Upper lobe of left lung (tissue), 6 donors: ENCODE measurements at regions not wholly inside any gene's neighbourhood (a gene's known extent, or its start where the extent isn't known, plus 50 kb on each side); places are given as distances from the start of the nearest gene placed in this dataset.
"Not testable (repeated sequence)": the region's sequence is repeated elsewhere in the genome, so short reads cannot be mapped to it uniquely, and the experiment has no call there.

ENCODE experiments used
- ATAC-seq, 2 donors: fragments of 200-7000 bp; cut with Tn5 transposase; one replicate each; pipeline ENCODE4 v1.9.1; 2022; ENCODE audit warnings: mild to moderate bottlenecking in 2 of 2, moderate library complexity in 2 of 2; ENCODE audit not compliant: low FRiP score in 2 of 2
- DNase-seq, 2 donors: peaks; one replicate each; pipeline ENCODE4 v3.0.0-alpha.2; 2019 to 2020
- H3K27ac ChIP-seq, 4 donors: fragments of 200-600 bp; sonication (generic); one replicate each; pipeline ENCODE4 v1.5.1; 2016 to 2019
- H3K27me3 ChIP-seq, 4 donors: fragments of 200-600 bp; sonication (generic); one replicate each; pipeline ENCODE4 v1.5.1; 2017 to 2019
- H3K36me3 ChIP-seq, 4 donors: fragments of 200-600 bp; sonication (generic); one replicate each; pipeline ENCODE4 v1.5.1; 2016 to 2019
- H3K4me1 ChIP-seq, 4 donors: fragments of 200-600 bp; sonication (generic); one replicate each; pipeline ENCODE4 v1.5.1; 2018 to 2019
- H3K4me3 ChIP-seq, 4 donors: fragments of 200-600 bp; sonication (generic); one replicate each; pipeline ENCODE4 v1.5.1; 2017 to 2019; ENCODE audit warnings: mild to moderate bottlenecking in 2 of 4, moderate library complexity in 1 of 4
- H3K9me3 ChIP-seq, 4 donors: fragments of 200-600 bp; sonication (generic); one replicate each; pipeline ENCODE4 v1.5.1; 2018 to 2019
- EP300 ChIP-seq, 4 donors: sonication (generic); formaldehyde crosslinking; IDR thresholded peaks; one replicate each; pipeline ENCODE4 v1.5.1; 2017; ENCODE audit warnings: antibody characterized with exemption in 4 of 4, control low read depth in 2 of 4
- POLR2A ChIP-seq, 4 donors: fragments of 450-650 bp; IDR thresholded peaks; one replicate each; pipeline ENCODE4 v1.5.1; 2016 to 2017; ENCODE audit warnings: antibody characterized with exemption in 4 of 4, mild to moderate bottlenecking in 2 of 4
- POLR2AphosphoS5 ChIP-seq, 2 donors: sonication (generic); formaldehyde crosslinking; IDR thresholded peaks; one replicate each; pipeline ENCODE4 v1.5.1; 2017; ENCODE audit warnings: antibody characterized with exemption in 2 of 2
- WGBS, 2 donors: methylation state at CpG; one replicate each; pipeline ENCODE4 v1.1.5; 2017 to 2018; 5-methylcytosine and 5-hydroxymethylcytosine counted together
- TF ChIP-seq, protein P1 (sequence below), 6 experiments: fragments of 450-650 bp in 4 of 6; fragments of 200-600 bp in 2 of 6; sonication (generic) in 2 of 6; IDR thresholded peaks; one replicate each; pipeline ENCODE4 v1.5.1; 2016 to 2019; ENCODE audit warnings: antibody characterized with exemption in 6 of 6
- donor health status: DM: no; HTN: no; CAD: no; lungs with moderate emphysema.
- donor health status: DM: no; HTN: yes; CAD: no; lungs with severe emphysema.

DNA sequence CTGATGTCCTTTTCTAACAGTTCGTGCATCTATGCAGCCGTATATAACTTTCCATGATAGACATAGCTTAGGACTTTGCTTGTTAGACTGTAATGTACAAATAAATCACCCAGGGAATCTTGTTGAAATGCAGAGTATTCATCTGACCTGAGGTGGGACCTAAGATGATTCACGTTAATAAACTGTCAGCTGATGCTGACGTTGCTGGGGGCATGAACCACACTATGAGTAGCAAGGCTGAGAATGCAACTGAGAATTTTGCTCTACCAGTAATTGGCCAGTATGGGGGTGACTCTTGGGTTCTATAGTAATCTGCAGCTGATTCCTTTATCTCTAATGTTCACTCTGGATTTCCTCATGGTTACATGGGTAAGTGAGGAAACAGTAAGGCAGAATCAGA, 130.1 kb upstream of the MALRD1 start:
- no peak overlapping the region for H3K27ac ChIP-seq
- H3K9me3 ChIP-seq = no peaks in the 10 kb centered on the region
- TF ChIP-seq, protein P1, sequence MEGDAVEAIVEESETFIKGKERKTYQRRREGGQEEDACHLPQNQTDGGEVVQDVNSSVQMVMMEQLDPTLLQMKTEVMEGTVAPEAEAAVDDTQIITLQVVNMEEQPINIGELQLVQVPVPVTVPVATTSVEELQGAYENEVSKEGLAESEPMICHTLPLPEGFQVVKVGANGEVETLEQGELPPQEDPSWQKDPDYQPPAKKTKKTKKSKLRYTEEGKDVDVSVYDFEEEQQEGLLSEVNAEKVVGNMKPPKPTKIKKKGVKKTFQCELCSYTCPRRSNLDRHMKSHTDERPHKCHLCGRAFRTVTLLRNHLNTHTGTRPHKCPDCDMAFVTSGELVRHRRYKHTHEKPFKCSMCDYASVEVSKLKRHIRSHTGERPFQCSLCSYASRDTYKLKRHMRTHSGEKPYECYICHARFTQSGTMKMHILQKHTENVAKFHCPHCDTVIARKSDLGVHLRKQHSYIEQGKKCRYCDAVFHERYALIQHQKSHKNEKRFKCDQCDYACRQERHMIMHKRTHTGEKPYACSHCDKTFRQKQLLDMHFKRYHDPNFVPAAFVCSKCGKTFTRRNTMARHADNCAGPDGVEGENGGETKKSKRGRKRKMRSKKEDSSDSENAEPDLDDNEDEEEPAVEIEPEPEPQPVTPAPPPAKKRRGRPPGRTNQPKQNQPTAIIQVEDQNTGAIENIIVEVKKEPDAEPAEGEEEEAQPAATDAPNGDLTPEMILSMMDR (IDR thresholded peaks at IDR 0.05) = no peak
- TF ChIP-seq EP300 (IDR thresholded peaks at IDR 0.05) (no peak), POLR2AphosphoS5 (IDR thresholded peaks at IDR 0.05) (no peak), POLR2A (IDR thresholded peaks at IDR 0.05) (no peak)
- no peaks in the 10 kb centered on the region for H3K27me3 ChIP-seq
- H3K4me3 ChIP-seq = no peak overlapping the region
- 96% methylated on average over 4 of the region's 4 CpGs for WGBS, 2 donors
- no peaks in the 10 kb centered on the region for H3K36me3 ChIP-seq
- ATAC-seq = no peak
- no peak for DNase-seq
- no peaks in the 10 kb centered on the region for H3K4me1 ChIP-seq

DNA sequence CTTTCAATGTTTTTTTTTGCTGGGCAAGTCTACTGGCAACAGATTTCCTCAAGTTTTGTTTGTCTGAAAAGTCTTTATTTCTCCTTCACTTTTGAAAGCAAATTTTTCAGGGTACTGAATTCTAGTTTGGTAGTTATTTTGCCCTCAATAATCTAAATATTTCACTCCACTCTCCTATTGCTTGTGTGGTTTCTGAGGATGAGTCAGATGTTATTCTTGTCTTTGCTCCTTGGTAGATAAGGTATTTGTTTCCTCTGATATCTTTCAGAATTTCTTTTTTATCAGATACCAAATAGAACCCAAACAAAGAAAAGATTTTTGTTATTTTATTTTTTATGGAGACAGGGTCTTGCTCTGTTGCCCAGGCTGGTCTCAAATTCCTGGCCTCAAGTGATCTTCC, 99.2 kb upstream of the MALRD1 start:
- no peak for ATAC-seq
- no peaks in the 10 kb centered on the region for H3K36me3 ChIP-seq
- no peaks in the 10 kb centered on the region for H3K9me3 ChIP-seq
- no peak for TF ChIP-seq POLR2AphosphoS5 (IDR thresholded peaks at IDR 0.05)
- TF ChIP-seq, protein P1 (IDR thresholded peaks at IDR 0.05) = no peak
- TF ChIP-seq POLR2A (IDR thresholded peaks at IDR 0.05) = no peak
- no peak for TF ChIP-seq EP300 (IDR thresholded peaks at IDR 0.05)
- no peak for DNase-seq
- no peaks in the 10 kb centered on the region for H3K27me3 ChIP-seq
- no peaks in the 10 kb centered on the region for H3K4me1 ChIP-seq
- H3K27ac ChIP-seq = peak overlapping the region in 1 of 4 donors; percentile 10
- no peak overlapping the region for H3K4me3 ChIP-seq

GRCh38 chr10:18951072-18951823, 97.4 kb upstream of the MALRD1 start:
- 88 to 89% methylated on average over 9 to 32 of the region's 35 CpGs for WGBS, 2 donors
- H3K27ac ChIP-seq = not testable (repeated sequence)

GRCh38 chr10:18955061-18955460, 93.5 kb upstream of the MALRD1 start:
- 32 to 43% methylated on average over 1 of the region's 1 CpG for WGBS, 2 donors

More at GRCh38 chr10:18951072-18951823, 97.4 kb upstream of the MALRD1 start:
- peak in 1 of 2 donors; percentile 60 for DNase-seq
- H3K27me3 ChIP-seq, H3K4me3 ChIP-seq, ATAC-seq, H3K9me3 ChIP-seq, H3K36me3 ChIP-seq, H3K4me1 ChIP-seq: not testable (repeated sequence)

GRCh38 chr10:18959369-18959768, 89.2 kb upstream of the MALRD1 start:
- H3K4me3 ChIP-seq = no peak overlapping the region
- no peaks in the 10 kb centered on the region for H3K27me3 ChIP-seq
- no peaks in the 10 kb centered on the region for H3K36me3 ChIP-seq
- TF ChIP-seq POLR2AphosphoS5 (IDR thresholded peaks at IDR 0.05) (no peak), EP300 (IDR thresholded peaks at IDR 0.05) (no peak), POLR2A (IDR thresholded peaks at IDR 0.05) (no peak)
- TF ChIP-seq, protein P1 (IDR thresholded peaks at IDR 0.05) = no peak
- ATAC-seq = no peak
- no peak for DNase-seq
- 94 to 95% methylated on average over 8 to 9 of the region's 10 CpGs for WGBS, 2 donors
- no peak overlapping the region for H3K27ac ChIP-seq
- no peaks in the 10 kb centered on the region for H3K9me3 ChIP-seq
- H3K4me1 ChIP-seq = peaks cover 0 to 6% (median 0%) of the 10 kb centered on the region in 4 donors

More at GRCh38 chr10:18955061-18955460, 93.5 kb upstream of the MALRD1 start:
- DNase-seq = peak in 1 of 2 donors; percentile 8
- no peak for ATAC-seq
- no peak overlapping the region for H3K4me3 ChIP-seq
- no peaks in the 10 kb centered on the region for H3K36me3 ChIP-seq
- TF ChIP-seq, protein P1 (IDR thresholded peaks at IDR 0.05) = no peak
- TF ChIP-seq POLR2A (IDR thresholded peaks at IDR 0.05) (no peak), EP300 (IDR thresholded peaks at IDR 0.05) (no peak), POLR2AphosphoS5 (IDR thresholded peaks at IDR 0.05) (no peak)
- H3K4me1 ChIP-seq = peaks cover 0 to 6% (median 0%) of the 10 kb centered on the region in 4 donors
- H3K27ac ChIP-seq = no peak overlapping the region
- no peaks in the 10 kb centered on the region for H3K9me3 ChIP-seq
- H3K27me3 ChIP-seq = no peaks in the 10 kb centered on the region
